Mammary epithelial cell (primary cell): ENCODE measurements at regions not wholly inside any gene's neighbourhood (a gene's known extent, or its start where the extent isn't known, plus 50 kb on each side); places are given as distances from the start of the nearest gene placed in this dataset.

ENCODE experiments used
- CTCF ChIP-seq, 2 donors: IDR thresholded peaks in 1 of 2; conservative IDR thresholded peaks in 1 of 2; 2 replicates each; pipeline ENCODE4 v1.5.1; 2011 to 2012; ENCODE audit warnings: inconsistent platforms in 2 of 2, low read length in 2 of 2, mild to moderate bottlenecking in 2 of 2, control low read depth in 1 of 2, low read depth in 1 of 2; ENCODE audit not compliant: insufficient read depth in 1 of 2; ENCODE audit errors: extremely low read depth in 1 of 2
- EZH2 ChIP-seq: IDR thresholded peaks from 2 replicates; pipeline ENCODE4 v1.6.1; 2012; ENCODE audit warnings: low read length, inconsistent platforms, borderline replicate concordance

- no peak for TF ChIP-seq EZH2
- TF ChIP-seq CTCF (conservative IDR thresholded peaks at IDR 0.05 in 1 of 2, IDR thresholded peaks at IDR 0.05 in 1 of 2; ENCODE audit: extremely low read depth in 1 of 2, insufficient read depth in 1 of 2, low read depth in 1 of 2, low read length in 2 of 2) = no peak
Measured at GRCh38 chr6:62652692-62653328, 366.8 kb upstream of the KHDRBS2 start.
